NB4 (cell line): ENCODE measurements at regions not wholly inside any gene's neighbourhood (a gene's known extent, or its start where the extent isn't known, plus 50 kb on each side); places are given as distances from the start of the nearest gene placed in this dataset.

Source experiments
- CTCF ChIP-seq: IDR thresholded peaks from one replicate; pipeline ENCODE4 v1.5.1; 2012; ENCODE audit warnings: low read depth, low read length
- MAX ChIP-seq: IDR thresholded peaks from 2 replicates; pipeline ENCODE4 v1.6.1; 2011; ENCODE audit warnings: low read depth, low read length
- MYC ChIP-seq: IDR thresholded peaks from 2 replicates; pipeline ENCODE4 v1.6.1; 2011; ENCODE audit warnings: low read depth, low read length
- POLR2A ChIP-seq: IDR thresholded peaks from 2 replicates; pipeline ENCODE4 v1.6.1; 2011; ENCODE audit warnings: mild to moderate bottlenecking; ENCODE audit not compliant: insufficient read length; ENCODE audit errors: extremely low read depth

- TF ChIP-seq MAX: 0 out of 2 replicates have a peak, but pooled peaks have one; percentile 12
- no peak for TF ChIP-seq CTCF
- no peak for TF ChIP-seq POLR2A
- TF ChIP-seq MYC: no peak
Observed at GRCh38 chr9:31347082-31347617, 1037.3 kb upstream of the ACO1 start.
